ENCODE measurements at regions not wholly inside any gene's neighbourhood (a gene's known extent, or its start where the extent isn't known, plus 50 kb on each side); places are given as distances from the start of the nearest gene placed in this dataset.

DNA sequence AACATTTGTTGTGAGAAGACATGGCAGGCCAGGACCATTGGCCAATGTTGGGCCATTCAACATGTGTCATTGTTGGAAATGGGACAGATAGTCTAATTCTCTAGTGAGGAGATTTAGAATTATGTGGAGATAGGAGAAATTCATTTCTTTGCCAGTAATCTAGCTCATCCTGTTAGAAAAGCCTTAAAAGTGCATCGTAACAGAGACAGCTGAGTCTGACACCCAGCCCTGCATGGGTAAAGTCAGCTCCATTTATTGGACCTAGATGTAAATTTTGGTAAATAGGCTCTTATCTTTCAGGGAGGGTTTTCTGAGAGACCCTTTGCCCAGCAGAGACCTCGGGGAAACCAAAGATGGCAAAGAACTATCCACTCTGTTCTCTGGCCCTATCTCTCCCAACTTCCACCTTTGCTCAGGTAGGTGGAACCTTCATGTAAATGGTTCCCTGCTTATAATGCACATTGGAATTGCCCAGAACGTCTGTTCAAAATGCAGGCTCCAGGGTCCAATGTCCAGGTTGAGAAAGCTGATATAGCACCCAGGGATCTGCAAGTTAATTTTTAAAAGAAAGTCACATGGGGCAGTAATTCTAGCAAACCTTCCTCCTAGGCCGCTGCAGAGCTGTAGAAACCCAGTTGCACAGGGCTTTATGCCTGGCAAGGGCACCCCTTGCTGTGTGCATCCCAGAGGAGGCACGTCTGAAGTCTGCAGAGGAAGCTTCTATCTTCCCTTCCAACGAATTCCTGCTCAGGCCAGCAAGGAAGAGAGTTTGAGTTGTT, 365.9 kb upstream of the PROK2 start:
- DNase-seq, result no peak
- Histone ChIP-seq H3K9me3 (ENCODE audit: control insufficient read depth, low read length) (no peaks in the 10 kb centered on the region), H3K4me1 (ENCODE audit: control insufficient read depth, insufficient read depth, low read length, poor library complexity, severe bottlenecking) (no peaks in the 10 kb centered on the region), H3K36me3 (ENCODE audit: control insufficient read depth, insufficient read depth, low read length) (no peaks in the 10 kb centered on the region), H3K4me3 (ENCODE audit: insufficient read depth, low read depth, low read length, poor library complexity, severe bottlenecking) (no peak overlapping the region), H3K27ac (ENCODE audit: insufficient read depth, low read length, poor library complexity, severe bottlenecking) (no peak overlapping the region), H3K27me3 (replicated peaks; ENCODE audit: control insufficient read depth, insufficient read depth, low read length, poor library complexity, severe bottlenecking) (no peaks in the 10 kb centered on the region)

DNA sequence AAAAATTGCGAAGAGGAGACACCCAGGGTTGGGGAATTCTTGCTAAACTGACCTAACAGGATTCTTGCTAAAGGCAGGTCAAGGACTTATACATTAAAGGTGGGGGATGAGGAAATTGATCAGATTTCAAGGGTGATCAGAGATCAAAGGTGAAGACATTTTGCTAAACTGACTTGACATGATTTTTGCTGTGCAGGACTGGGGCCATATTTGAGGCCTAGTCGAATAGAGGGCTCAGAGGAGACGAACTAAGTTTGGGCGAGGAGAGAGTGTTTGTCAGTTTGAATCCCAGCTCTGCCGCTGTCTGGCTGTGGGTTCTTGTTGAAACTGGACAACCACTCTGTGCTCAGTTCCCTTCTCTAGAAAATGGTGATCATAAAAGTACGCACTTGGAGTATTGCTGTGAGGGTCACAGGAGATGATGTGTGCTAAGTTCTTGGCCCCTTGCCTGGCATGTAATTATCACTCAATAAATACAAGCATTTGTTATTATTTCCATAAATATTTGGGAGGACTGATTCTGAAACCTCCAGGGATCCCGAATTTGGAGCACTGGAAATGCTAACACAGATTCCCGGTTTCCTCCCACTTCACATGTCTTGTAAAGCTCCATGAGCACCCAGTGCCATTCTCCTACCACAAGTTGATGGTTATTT, 364.8 kb upstream of the PROK2 start:
- Histone ChIP-seq H3K4me1 (ENCODE audit: control insufficient read depth, insufficient read depth, low read length, poor library complexity, severe bottlenecking) (no peaks in the 10 kb centered on the region), H3K27ac (ENCODE audit: insufficient read depth, low read length, poor library complexity, severe bottlenecking) (no peak overlapping the region), H3K36me3 (ENCODE audit: control insufficient read depth, insufficient read depth, low read length) (no peaks in the 10 kb centered on the region), H3K9me3 (ENCODE audit: control insufficient read depth, low read length) (no peaks in the 10 kb centered on the region), H3K4me3 (ENCODE audit: insufficient read depth, low read depth, low read length, poor library complexity, severe bottlenecking) (no peak overlapping the region), H3K27me3 (replicated peaks; ENCODE audit: control insufficient read depth, insufficient read depth, low read length, poor library complexity, severe bottlenecking) (no peaks in the 10 kb centered on the region)
- DNase-seq, result no peak

- Histone ChIP-seq H3K4me3 (ENCODE audit: insufficient read depth, low read depth, low read length, poor library complexity, severe bottlenecking) (no peak overlapping the region), H3K4me1 (ENCODE audit: control insufficient read depth, insufficient read depth, low read length, poor library complexity, severe bottlenecking) (no peaks in the 10 kb centered on the region), H3K36me3 (ENCODE audit: control insufficient read depth, insufficient read depth, low read length) (no peaks in the 10 kb centered on the region), H3K27ac (ENCODE audit: insufficient read depth, low read length, poor library complexity, severe bottlenecking) (no peak overlapping the region), H3K27me3 (replicated peaks; ENCODE audit: control insufficient read depth, insufficient read depth, low read length, poor library complexity, severe bottlenecking) (no peaks in the 10 kb centered on the region), H3K9me3 (ENCODE audit: control insufficient read depth, low read length) (no peaks in the 10 kb centered on the region)
- DNase-seq, result no peak
Observed at GRCh38 chr3:72147600-72147999, 362.7 kb upstream of the PROK2 start.

DNA sequence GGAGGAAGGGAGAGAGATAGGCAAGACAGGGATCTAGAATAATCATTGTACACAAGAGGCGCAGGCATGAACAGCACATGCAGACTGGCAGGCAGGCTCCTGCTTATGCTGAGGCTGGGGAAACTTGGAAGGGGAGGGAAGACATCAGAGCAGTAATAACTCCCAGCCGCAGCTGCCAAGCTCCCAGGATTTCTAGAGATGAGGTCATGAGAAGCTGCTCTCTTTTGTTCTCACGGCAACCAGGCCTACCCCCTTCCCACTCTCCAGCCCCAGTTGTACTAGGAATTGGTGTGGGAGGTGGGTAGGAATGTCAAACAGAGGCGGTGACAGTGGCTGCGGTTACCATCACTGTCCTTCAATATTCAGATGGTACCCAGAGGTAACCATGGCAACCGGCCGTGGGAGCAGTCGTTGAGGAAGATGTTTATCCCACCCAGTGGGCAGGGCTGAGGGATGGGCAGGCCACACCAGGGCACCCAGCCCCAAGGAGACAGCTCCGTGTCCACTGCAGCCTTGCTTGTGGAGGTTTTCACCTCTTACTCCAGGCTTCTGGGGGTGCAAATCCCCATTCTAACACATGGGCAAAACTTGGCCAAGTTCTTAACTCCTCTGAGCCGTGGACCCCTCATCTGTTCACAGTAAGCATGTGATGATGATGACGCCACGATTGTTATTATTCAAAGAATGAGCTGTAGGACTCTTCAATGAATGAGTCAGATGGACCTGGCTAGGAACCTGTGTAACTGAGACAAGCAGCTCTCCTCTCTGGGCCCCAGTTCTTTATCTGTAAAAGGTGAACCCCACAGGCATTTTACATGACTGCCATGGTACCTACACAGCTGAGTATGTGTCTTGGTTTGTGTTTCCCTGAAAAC, 360.8 kb upstream of the PROK2 start:
- Histone ChIP-seq H3K27ac (ENCODE audit: insufficient read depth, low read length, poor library complexity, severe bottlenecking) (no peak overlapping the region), H3K9me3 (ENCODE audit: control insufficient read depth, low read length) (no peaks in the 10 kb centered on the region), H3K4me3 (ENCODE audit: insufficient read depth, low read depth, low read length, poor library complexity, severe bottlenecking) (no peak overlapping the region), H3K36me3 (ENCODE audit: control insufficient read depth, insufficient read depth, low read length) (no peaks in the 10 kb centered on the region), H3K27me3 (replicated peaks; ENCODE audit: control insufficient read depth, insufficient read depth, low read length, poor library complexity, severe bottlenecking) (no peaks in the 10 kb centered on the region), H3K4me1 (ENCODE audit: control insufficient read depth, insufficient read depth, low read length, poor library complexity, severe bottlenecking) (no peaks in the 10 kb centered on the region)
- no peak for DNase-seq

- no peak overlapping the region for H3K27ac ChIP-seq (ENCODE audit: insufficient read depth, low read length, poor library complexity, severe bottlenecking)
- no peak for DNase-seq
- no peaks in the 10 kb centered on the region for H3K36me3 ChIP-seq (ENCODE audit: control insufficient read depth, insufficient read depth, low read length)
- no peaks in the 10 kb centered on the region for H3K27me3 ChIP-seq (replicated peaks; ENCODE audit: control insufficient read depth, insufficient read depth, low read length, poor library complexity, severe bottlenecking)
- H3K4me1 ChIP-seq (ENCODE audit: control insufficient read depth, insufficient read depth, low read length, poor library complexity, severe bottlenecking), result no peaks in the 10 kb centered on the region
- no peak overlapping the region for H3K4me3 ChIP-seq (ENCODE audit: insufficient read depth, low read depth, low read length, poor library complexity, severe bottlenecking)
- H3K9me3 ChIP-seq (ENCODE audit: control insufficient read depth, low read length), result no peaks in the 10 kb centered on the region
Observed at GRCh38 chr3:72144773-72145505, 360.0 kb upstream of the PROK2 start.

GRCh38 chr3:72143966-72144717, 359.2 kb upstream of the PROK2 start:
- H3K27ac ChIP-seq (ENCODE audit: insufficient read depth, low read length, poor library complexity, severe bottlenecking), result no peak overlapping the region
- H3K4me3 ChIP-seq (ENCODE audit: insufficient read depth, low read depth, low read length, poor library complexity, severe bottlenecking), result no peak overlapping the region
- no peaks in the 10 kb centered on the region for H3K4me1 ChIP-seq (ENCODE audit: control insufficient read depth, insufficient read depth, low read length, poor library complexity, severe bottlenecking)
- DNase-seq, result no peak
- no peaks in the 10 kb centered on the region for H3K36me3 ChIP-seq (ENCODE audit: control insufficient read depth, insufficient read depth, low read length)
- no peaks in the 10 kb centered on the region for H3K9me3 ChIP-seq (ENCODE audit: control insufficient read depth, low read length)
- no peaks in the 10 kb centered on the region for H3K27me3 ChIP-seq (replicated peaks; ENCODE audit: control insufficient read depth, insufficient read depth, low read length, poor library complexity, severe bottlenecking)

DNA sequence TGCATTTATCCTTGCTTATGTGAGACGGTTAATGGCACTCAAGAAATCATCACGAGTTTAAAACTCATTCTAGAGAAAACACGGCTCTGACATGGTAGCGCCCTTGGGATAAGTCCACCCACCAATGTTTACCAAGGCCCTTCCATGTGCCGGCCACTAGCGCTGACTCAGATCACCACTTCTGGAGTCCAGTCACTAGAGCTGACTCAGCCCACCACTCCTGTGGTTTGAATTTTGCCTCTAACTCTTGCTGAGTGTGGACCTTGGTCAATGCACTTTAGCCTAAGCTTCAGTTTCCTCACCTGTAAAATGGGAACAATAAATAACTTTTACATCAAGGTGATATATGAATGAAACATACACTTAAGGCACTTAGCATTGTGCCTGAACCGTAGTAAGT, 358.4 kb upstream of the PROK2 start:
- H3K36me3 ChIP-seq (ENCODE audit: control insufficient read depth, insufficient read depth, low read length), result no peaks in the 10 kb centered on the region
- no peaks in the 10 kb centered on the region for H3K27me3 ChIP-seq (replicated peaks; ENCODE audit: control insufficient read depth, insufficient read depth, low read length, poor library complexity, severe bottlenecking)
- no peak overlapping the region for H3K27ac ChIP-seq (ENCODE audit: insufficient read depth, low read length, poor library complexity, severe bottlenecking)
- DNase-seq, result no peak
- H3K4me1 ChIP-seq (ENCODE audit: control insufficient read depth, insufficient read depth, low read length, poor library complexity, severe bottlenecking), result no peaks in the 10 kb centered on the region
- H3K4me3 ChIP-seq (ENCODE audit: insufficient read depth, low read depth, low read length, poor library complexity, severe bottlenecking), result no peak overlapping the region
- H3K9me3 ChIP-seq (ENCODE audit: control insufficient read depth, low read length), result no peaks in the 10 kb centered on the region

DNA sequence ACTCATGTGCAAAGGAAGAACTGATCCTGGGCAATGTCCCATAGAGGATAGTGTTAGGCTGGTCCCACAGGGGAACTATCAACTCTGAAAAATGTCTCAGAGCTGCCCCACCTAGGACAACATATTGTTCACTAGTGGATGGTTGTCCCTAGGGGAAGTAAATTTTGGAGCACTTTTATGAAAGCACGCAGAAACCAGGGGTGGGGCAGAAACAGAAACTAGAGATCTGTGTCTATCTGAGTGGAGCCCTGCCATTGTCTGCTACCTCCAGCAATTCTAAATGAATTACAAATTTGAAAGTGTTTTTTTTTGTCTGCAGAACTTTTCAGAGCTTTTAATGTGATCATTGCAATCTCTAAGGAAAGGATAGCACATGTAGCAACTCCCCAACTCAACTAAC, 357.1 kb upstream of the PROK2 start:
- H3K4me3 ChIP-seq (ENCODE audit: insufficient read depth, low read depth, low read length, poor library complexity, severe bottlenecking), result no peak overlapping the region
- no peaks in the 10 kb centered on the region for H3K27me3 ChIP-seq (replicated peaks; ENCODE audit: control insufficient read depth, insufficient read depth, low read length, poor library complexity, severe bottlenecking)
- no peaks in the 10 kb centered on the region for H3K36me3 ChIP-seq (ENCODE audit: control insufficient read depth, insufficient read depth, low read length)

DNA sequence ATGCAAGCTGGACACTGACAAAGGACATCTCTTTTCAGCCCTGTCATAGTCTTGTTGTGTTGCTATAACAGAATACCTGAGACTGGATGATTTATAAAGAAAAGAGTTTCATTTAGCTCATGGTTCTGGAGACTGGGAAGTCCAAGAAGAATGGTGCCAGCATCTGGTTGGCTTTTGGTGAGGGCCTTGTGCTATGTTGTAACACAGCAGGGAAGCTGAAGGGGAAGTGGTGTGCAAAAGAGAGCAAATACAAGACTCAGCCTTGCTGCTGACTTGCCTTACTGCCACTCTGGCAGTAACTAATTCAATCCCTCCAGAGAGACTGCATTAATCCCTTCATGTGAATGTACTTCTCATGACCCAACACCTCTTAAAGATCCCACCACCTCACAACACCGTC, 356.3 kb upstream of the PROK2 start:
- no peak overlapping the region for H3K4me3 ChIP-seq (ENCODE audit: insufficient read depth, low read depth, low read length, poor library complexity, severe bottlenecking)
- no peaks in the 10 kb centered on the region for H3K4me1 ChIP-seq (ENCODE audit: control insufficient read depth, insufficient read depth, low read length, poor library complexity, severe bottlenecking)
- DNase-seq, result no peak

More for the DNA sequence above, 357.1 kb upstream of the PROK2 start:
- Histone ChIP-seq H3K27ac (ENCODE audit: insufficient read depth, low read length, poor library complexity, severe bottlenecking) (no peak overlapping the region), H3K4me1 (ENCODE audit: control insufficient read depth, insufficient read depth, low read length, poor library complexity, severe bottlenecking) (no peaks in the 10 kb centered on the region), H3K9me3 (ENCODE audit: control insufficient read depth, low read length) (no peaks in the 10 kb centered on the region)
- no peak for DNase-seq

More for the DNA sequence above, 356.3 kb upstream of the PROK2 start:
- Histone ChIP-seq H3K9me3 (ENCODE audit: control insufficient read depth, low read length) (no peaks in the 10 kb centered on the region), H3K27ac (ENCODE audit: insufficient read depth, low read length, poor library complexity, severe bottlenecking) (no peak overlapping the region), H3K27me3 (replicated peaks; ENCODE audit: control insufficient read depth, insufficient read depth, low read length, poor library complexity, severe bottlenecking) (no peaks in the 10 kb centered on the region), H3K36me3 (ENCODE audit: control insufficient read depth, insufficient read depth, low read length) (no peaks in the 10 kb centered on the region)
